IMR-90 (cell line): ENCODE measurements at regions not wholly inside any gene's neighbourhood (a gene's known extent, or its start where the extent isn't known, plus 50 kb on each side); places are given as distances from the start of the nearest gene placed in this dataset.

ENCODE experiments used
- CHD1 ChIP-seq: IDR thresholded peaks from 2 replicates; pipeline ENCODE4 v1.6.1; 2012; ENCODE audit warnings: low read depth, low read length, improper control_type of control experiment
- CTCF ChIP-seq: conservative IDR thresholded peaks from 2 replicates; pipeline ENCODE4 v1.5.1; 2012; ENCODE audit warnings: mild to moderate bottlenecking, low read depth, low read length, improper control_type of control experiment
- MAFK ChIP-seq: IDR thresholded peaks from 2 replicates; pipeline ENCODE4 v1.6.1; 2012; ENCODE audit warnings: low read depth, low read length, improper control_type of control experiment
- POLR2A ChIP-seq: IDR thresholded peaks from 2 replicates; pipeline ENCODE4 v1.6.1; 2012; ENCODE audit warnings: mild to moderate bottlenecking, low read depth, low read length
- RAD21 ChIP-seq: IDR thresholded peaks from 2 replicates; pipeline ENCODE4 v1.6.1; 2012; ENCODE audit warnings: low read length, improper control_type of control experiment

DNA sequence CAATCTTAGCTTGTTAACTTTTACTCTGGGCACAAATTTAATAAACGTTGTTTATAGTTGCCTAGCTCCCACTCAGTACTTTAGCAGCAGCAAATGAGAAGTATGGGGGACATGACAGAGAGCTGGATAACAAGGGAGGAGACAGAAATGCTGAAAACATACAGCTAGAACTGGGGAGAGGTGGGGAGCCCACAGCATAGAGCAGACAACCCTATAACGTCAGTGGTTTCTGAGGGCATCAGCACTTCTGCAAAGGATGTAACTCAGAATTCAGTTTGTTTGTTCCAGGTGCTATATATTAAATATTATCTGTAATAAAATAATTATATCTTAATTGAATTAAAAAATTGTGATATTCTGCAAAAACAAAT, 1098.7 kb upstream of the FANCL start:
- TF ChIP-seq CTCF (no peak), MAFK (no peak), RAD21 (no peak), POLR2A (no peak), CHD1 (no peak)
